ENCODE measurements at regions not wholly inside any gene's neighbourhood (a gene's known extent, or its start where the extent isn't known, plus 50 kb on each side); places are given as distances from the start of the nearest gene placed in this dataset.

GRCh38 chr12:19922717-19923116, 445.6 kb upstream of the PDE3A start:
- DNase-seq, result no peak

- no peak for DNase-seq
Observed at GRCh38 chr12:19924360-19924759, 444.0 kb upstream of the PDE3A start.

GRCh38 chr12:19925841-19926240, 442.5 kb upstream of the PDE3A start:
- no peak for DNase-seq

- DNase-seq, result no peak
Observed at GRCh38 chr12:19926266-19926665, 442.1 kb upstream of the PDE3A start.

GRCh38 chr12:19927661-19928060, 440.7 kb upstream of the PDE3A start:
- no peak for DNase-seq

- DNase-seq, result no peak
Observed at GRCh38 chr12:19932413-19932812, 435.9 kb upstream of the PDE3A start.

- DNase-seq, result no peak
Observed at GRCh38 chr12:19933924-19934323, 434.4 kb upstream of the PDE3A start.

- DNase-seq, result peak; percentile 90
Observed at GRCh38 chr12:19937161-19937560, 431.2 kb upstream of the PDE3A start.

- peak; percentile 64 for DNase-seq
Observed at GRCh38 chr12:19938031-19938430, 430.3 kb upstream of the PDE3A start.

- no peak for DNase-seq
Observed at GRCh38 chr12:19938491-19938890, 429.8 kb upstream of the PDE3A start.

- no peak for DNase-seq
Observed at GRCh38 chr12:19940267-19940666, 428.1 kb upstream of the PDE3A start.

GRCh38 chr12:19941096-19941495, 427.2 kb upstream of the PDE3A start:
- no peak for DNase-seq

- DNase-seq, result peak; percentile 65
Observed at GRCh38 chr12:19945559-19946435, 422.5 kb upstream of the PDE3A start.

- peak; percentile 95 for DNase-seq
Observed at GRCh38 chr12:19946550-19946949, 421.8 kb upstream of the PDE3A start.

- no peak for DNase-seq
Observed at GRCh38 chr12:19947344-19947743, 421.0 kb upstream of the PDE3A start.

- DNase-seq, result no peak
Observed at GRCh38 chr12:19951664-19952063, 416.7 kb upstream of the PDE3A start.

- no peak for DNase-seq
Observed at GRCh38 chr12:19953734-19954133, 414.6 kb upstream of the PDE3A start.

GRCh38 chr12:19954163-19954562, 414.2 kb upstream of the PDE3A start:
- DNase-seq, result no peak

- no peak for DNase-seq
Observed at GRCh38 chr12:19957308-19958125, 410.8 kb upstream of the PDE3A start.

GRCh38 chr12:19958389-19958788, 409.9 kb upstream of the PDE3A start:
- no peak for DNase-seq

GRCh38 chr12:19959353-19959752, 409.0 kb upstream of the PDE3A start:
- DNase-seq, result no peak

GRCh38 chr12:19960527-19960926, 407.8 kb upstream of the PDE3A start:
- DNase-seq, result no peak

GRCh38 chr12:19962192-19962591, 406.1 kb upstream of the PDE3A start:
- DNase-seq, result no peak

GRCh38 chr12:19963972-19964371, 404.4 kb upstream of the PDE3A start:
- no peak for DNase-seq

Measured in DMS53 (cell line).